Lower leg skin (tissue), 4 donors: ENCODE measurements at regions not wholly inside any gene's neighbourhood (a gene's known extent, or its start where the extent isn't known, plus 50 kb on each side); places are given as distances from the start of the nearest gene placed in this dataset.

Experiments used
- DNase-seq, 2 donors: peaks; one replicate each; pipeline ENCODE4 v3.0.0-alpha.2; 2019; ENCODE audit warnings: low spot score in 2 of 2
- H3K4me3 ChIP-seq: fragments of 200-600 bp; sonication (generic); 2 replicates; pipeline ENCODE4 v1.5.1; 2017; ENCODE audit warnings: mild to moderate bottlenecking, low read depth; ENCODE audit not compliant: poor library complexity, severe bottlenecking
- CTCF ChIP-seq, 3 donors: fragments of 450-650 bp; IDR thresholded peaks; one replicate each; pipeline ENCODE4 v1.5.1; 2016; ENCODE audit warnings: antibody characterized with exemption in 3 of 3, mild to moderate bottlenecking in 3 of 3, moderate library complexity in 2 of 3
- POLR2A ChIP-seq, 2 donors: fragments of 450-650 bp; IDR thresholded peaks; one replicate each; pipeline ENCODE4 v1.6.1; 2016 to 2017; ENCODE audit warnings: antibody characterized with exemption in 2 of 2, mild to moderate bottlenecking in 1 of 2, moderate library complexity in 1 of 2
- WGBS, 2 donors: methylation state at CpG; one replicate each; pipeline ENCODE4 v1.1.5; 2018; 5-methylcytosine and 5-hydroxymethylcytosine counted together
- intact Hi-C: fragments of 100-400 bp; cut with DNase I; formaldehyde crosslinking; loops from one replicate; pipeline ENCODE4 v1.15.0; 2023; ENCODE audit warnings: low total_unique reads

GRCh38 chr13:111844222-111844671, 222.7 kb upstream of the SOX1 start:
- intact Hi-C loops = no loop called here
- H3K4me3 ChIP-seq = no peak overlapping the region
- 93 to 95% methylated on average over 28 of the region's 28 CpGs for WGBS, 2 donors

GRCh38 chr13:111844682-111845081, 222.3 kb upstream of the SOX1 start:
- H3K4me3 ChIP-seq = no peak overlapping the region
- WGBS, 2 donors = 88 to 98% methylated on average over 13 to 20 of the region's 20 CpGs
- peak in 1 of 2 donors; percentile 62 for DNase-seq
- no peak for TF ChIP-seq POLR2A (IDR thresholded peaks at IDR 0.05)
- no peak for TF ChIP-seq CTCF (IDR thresholded peaks at IDR 0.05)
- intact Hi-C loops = no loop called here

More at GRCh38 chr13:111844222-111844671, 222.7 kb upstream of the SOX1 start:
- peak in 1 of 2 donors; percentile 73 for DNase-seq
- no peak for TF ChIP-seq POLR2A (IDR thresholded peaks at IDR 0.05)
- no peak for TF ChIP-seq CTCF (IDR thresholded peaks at IDR 0.05)

GRCh38 chr13:111845621-111846351, 221.2 kb upstream of the SOX1 start:
- peak in 1 of 2 donors; percentile 77 for DNase-seq
- 10 to 19% methylated on average over 26 to 29 of the region's 29 CpGs for WGBS, 2 donors
- H3K4me3 ChIP-seq = no peak overlapping the region
- intact Hi-C loops = no loop called here
- no peak for TF ChIP-seq POLR2A (IDR thresholded peaks at IDR 0.05)
- TF ChIP-seq CTCF (IDR thresholded peaks at IDR 0.05) = no peak

- no peak for DNase-seq
- no peak overlapping the region for H3K4me3 ChIP-seq
- TF ChIP-seq POLR2A (IDR thresholded peaks at IDR 0.05) (no peak), CTCF (IDR thresholded peaks at IDR 0.05) (no peak)
- WGBS, 2 donors = 19 to 29% methylated on average over 14 of the region's 14 CpGs
- intact Hi-C loops = no loop called here
Measured at GRCh38 chr13:111846391-111847159, 220.4 kb upstream of the SOX1 start.

GRCh38 chr13:111847964-111848363, 219.0 kb upstream of the SOX1 start:
- no peak overlapping the region for H3K4me3 ChIP-seq
- no peak for DNase-seq
- intact Hi-C loops = no loop called here
- TF ChIP-seq POLR2A (IDR thresholded peaks at IDR 0.05) = no peak
- no peak for TF ChIP-seq CTCF (IDR thresholded peaks at IDR 0.05)
- 84 to 88% methylated on average over 3 of the region's 3 CpGs for WGBS, 2 donors
